ENCODE measurements at regions not wholly inside any gene's neighbourhood (a gene's known extent, or its start where the extent isn't known, plus 50 kb on each side); places are given as distances from the start of the nearest gene placed in this dataset.
A peak's percentile ranks its signal among the peaks of the same experiment; 100 is the strongest.

DNA sequence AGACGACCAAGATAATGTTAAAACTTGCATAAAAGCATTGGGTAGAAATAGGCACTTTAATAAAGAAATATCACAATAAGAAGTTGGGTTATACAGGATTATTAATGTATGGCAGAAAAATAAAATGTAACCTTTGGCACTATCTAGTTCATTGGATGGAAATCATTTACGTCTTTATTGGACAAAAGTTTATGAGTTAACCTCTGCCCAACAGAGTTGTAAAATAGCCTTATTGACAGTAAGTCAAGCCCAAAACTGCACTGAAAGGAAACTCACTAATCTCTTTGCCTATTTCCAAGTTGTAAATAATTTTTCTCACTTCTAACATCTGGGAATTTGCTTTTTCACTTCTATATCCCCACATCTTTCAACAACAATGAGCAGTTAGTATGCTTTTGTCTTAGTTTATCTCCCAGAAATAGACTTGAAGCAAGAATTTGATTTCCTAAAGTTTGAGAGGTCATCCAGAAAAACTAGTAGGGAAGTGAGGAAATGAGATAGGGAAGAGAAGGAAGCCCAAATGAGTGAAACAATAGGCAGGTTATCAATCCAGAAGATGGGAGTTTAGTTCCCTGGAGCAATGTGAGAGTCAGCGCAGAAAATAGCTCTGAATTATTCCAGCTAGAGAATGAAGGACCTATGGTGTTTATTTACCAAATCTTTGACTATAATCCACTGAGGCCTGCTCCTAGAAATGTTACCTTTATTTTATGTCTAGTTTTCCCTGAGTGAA lies 434.8 kb downstream of the CCER1 start:
- no peak overlapping the region for H3K4me3 ChIP-seq (ENCODE audit: low read depth, low read length)
- TF ChIP-seq, protein P1, sequence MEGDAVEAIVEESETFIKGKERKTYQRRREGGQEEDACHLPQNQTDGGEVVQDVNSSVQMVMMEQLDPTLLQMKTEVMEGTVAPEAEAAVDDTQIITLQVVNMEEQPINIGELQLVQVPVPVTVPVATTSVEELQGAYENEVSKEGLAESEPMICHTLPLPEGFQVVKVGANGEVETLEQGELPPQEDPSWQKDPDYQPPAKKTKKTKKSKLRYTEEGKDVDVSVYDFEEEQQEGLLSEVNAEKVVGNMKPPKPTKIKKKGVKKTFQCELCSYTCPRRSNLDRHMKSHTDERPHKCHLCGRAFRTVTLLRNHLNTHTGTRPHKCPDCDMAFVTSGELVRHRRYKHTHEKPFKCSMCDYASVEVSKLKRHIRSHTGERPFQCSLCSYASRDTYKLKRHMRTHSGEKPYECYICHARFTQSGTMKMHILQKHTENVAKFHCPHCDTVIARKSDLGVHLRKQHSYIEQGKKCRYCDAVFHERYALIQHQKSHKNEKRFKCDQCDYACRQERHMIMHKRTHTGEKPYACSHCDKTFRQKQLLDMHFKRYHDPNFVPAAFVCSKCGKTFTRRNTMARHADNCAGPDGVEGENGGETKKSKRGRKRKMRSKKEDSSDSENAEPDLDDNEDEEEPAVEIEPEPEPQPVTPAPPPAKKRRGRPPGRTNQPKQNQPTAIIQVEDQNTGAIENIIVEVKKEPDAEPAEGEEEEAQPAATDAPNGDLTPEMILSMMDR (IDR thresholded peaks at IDR 0.05; ENCODE audit: insufficient read depth, low read depth, low read length, missing control alignments): no peak
- no peak for DNase-seq (ENCODE audit: low read depth)

DNA sequence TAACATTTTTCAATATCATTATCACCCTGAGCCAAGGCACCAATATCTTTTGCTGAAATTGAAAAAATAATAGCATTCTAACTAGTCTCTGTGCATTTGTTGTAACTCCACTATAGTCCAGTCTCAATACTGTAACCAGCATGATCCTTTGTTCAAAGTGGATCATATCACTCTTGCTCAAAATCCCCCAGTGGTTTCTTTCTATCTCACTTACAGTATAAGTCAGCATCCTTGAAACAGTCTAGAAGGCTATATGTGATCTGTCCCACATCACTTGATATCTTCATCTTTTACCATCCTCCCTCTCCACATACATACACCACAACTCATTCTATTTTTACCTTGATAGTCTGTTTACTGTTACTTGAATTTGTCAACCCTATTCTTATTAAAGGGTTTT lies 435.7 kb downstream of the CCER1 start:
- TF ChIP-seq, protein P1 (IDR thresholded peaks at IDR 0.05; ENCODE audit: insufficient read depth, low read depth, low read length, missing control alignments): no peak
- DNase-seq (ENCODE audit: low read depth): no peak
- H3K4me3 ChIP-seq (ENCODE audit: low read depth, low read length): no peak overlapping the region

DNA sequence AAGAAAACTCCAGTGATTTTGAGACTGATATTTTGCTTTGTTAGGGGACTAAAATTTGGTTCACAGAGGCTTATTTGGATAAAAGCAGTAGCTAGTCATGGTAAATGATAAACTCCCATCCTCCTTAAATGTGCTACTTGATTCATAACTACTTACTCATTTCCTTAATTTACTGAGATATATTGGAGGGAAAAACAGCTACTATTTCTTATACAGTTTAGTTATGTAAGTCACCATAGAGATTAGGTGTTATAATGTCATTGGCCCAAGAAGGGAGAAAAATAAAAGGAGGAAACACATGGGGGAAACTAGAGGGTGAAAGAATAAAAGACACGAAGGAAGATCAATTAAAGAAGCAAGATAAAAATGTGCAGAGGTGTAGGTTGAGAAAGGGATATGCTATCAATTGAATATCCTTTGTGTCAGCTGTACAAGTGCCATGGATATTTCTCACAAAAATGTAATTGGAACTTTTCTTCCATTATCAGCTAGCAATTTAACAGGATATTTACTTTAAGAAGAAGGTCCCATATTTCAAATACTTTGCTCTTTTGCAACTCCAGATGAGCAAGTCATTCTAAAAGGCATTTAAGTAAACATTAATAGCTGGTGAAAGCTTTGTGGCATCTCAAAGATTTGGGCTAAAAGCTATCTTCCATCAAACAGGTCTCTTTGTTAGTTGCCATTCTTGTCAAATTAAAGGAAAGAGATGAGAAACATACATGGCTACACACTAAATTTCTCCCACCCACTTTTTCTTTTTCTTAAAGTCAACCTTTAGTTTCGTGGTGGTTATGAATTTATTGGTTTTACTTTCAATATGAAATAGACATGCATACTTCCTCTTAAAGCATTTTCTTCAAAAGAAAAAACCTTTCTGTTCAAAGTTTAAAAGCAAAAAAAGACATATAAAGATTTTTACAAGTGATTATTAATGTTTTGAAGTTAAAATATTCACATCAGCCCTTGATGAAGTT lies 439.5 kb downstream of the CCER1 start:
- TF ChIP-seq, protein P1 (IDR thresholded peaks at IDR 0.05; ENCODE audit: insufficient read depth, low read depth, low read length, missing control alignments): no peak
- DNase-seq (ENCODE audit: low read depth): peak; percentile 41

DNA sequence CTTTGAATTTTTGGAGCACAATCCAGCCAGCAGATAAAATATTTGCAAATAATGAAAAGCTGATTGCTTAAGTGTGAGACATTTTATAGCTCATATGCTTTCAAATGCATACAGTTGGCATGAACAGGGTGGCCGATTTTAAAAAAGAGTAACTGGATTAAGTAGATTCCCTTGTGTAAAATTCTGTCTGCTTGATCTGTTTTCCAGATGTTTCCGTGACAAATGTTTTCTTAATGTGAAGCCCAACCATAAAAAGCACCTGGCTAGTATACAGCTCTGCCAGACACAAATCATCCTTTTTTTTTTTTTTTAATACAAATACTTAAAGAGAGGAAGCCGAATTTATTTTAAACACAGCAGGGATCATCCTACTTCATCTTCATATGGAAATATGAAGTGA lies 440.7 kb downstream of the CCER1 start:
- H3K4me3 ChIP-seq (ENCODE audit: low read depth, low read length): no peak overlapping the region
- TF ChIP-seq, protein P1 (IDR thresholded peaks at IDR 0.05; ENCODE audit: insufficient read depth, low read depth, low read length, missing control alignments): no peak

More for the DNA sequence above, 439.5 kb downstream of the CCER1 start:
- no peak overlapping the region for H3K4me3 ChIP-seq (ENCODE audit: low read depth, low read length)

DNA sequence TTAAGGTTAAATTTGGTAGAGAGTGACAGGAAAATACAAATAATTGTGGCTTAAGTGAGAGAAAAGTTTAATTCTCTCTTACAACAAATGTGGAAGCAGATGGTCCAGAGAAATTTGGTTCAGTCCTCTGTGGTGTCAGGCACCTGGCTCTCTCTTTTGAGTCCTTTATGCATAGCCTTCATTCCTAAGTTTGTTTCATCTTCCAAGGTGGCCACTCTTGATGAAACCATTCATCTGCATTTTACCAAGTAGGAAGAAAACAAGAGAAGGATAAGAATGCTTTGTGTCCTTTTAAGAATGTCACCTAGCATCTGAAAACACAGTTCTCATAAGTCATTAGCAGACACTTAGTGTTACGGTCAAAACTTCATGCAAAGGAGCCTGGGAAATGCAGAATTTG lies 442.5 kb downstream of the CCER1 start:
- H3K4me3 ChIP-seq (ENCODE audit: low read depth, low read length): no peak overlapping the region
- TF ChIP-seq, protein P1 (IDR thresholded peaks at IDR 0.05; ENCODE audit: insufficient read depth, low read depth, low read length, missing control alignments): no peak
- no peak for DNase-seq (ENCODE audit: low read depth)

More for the DNA sequence above, 440.7 kb downstream of the CCER1 start:
- DNase-seq (ENCODE audit: low read depth): no peak

DNA sequence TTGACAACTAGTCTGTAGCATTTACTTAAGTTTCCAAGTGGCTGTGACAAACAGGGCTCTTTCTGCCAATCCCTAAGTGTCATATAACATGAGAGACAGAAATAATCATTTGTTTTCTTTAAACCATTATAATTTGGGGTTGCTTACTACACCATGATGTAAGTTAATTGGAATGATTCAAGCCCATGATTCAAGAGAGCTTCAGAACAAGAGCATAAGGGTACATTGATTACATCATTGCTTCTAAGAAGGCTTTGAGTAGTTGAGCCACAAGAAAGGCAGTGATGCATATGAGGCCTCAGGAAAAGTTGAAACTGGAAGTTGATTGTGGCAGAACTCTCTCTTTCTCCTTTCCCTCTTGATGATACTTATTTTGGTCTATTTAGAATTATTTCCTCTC lies 444.0 kb downstream of the CCER1 start:
- no peak overlapping the region for H3K4me3 ChIP-seq (ENCODE audit: low read depth, low read length)
- no peak for DNase-seq (ENCODE audit: low read depth)
- TF ChIP-seq, protein P1 (IDR thresholded peaks at IDR 0.05; ENCODE audit: insufficient read depth, low read depth, low read length, missing control alignments): no peak
